HEK293 (cell line): ENCODE measurements at regions not wholly inside any gene's neighbourhood (a gene's known extent, or its start where the extent isn't known, plus 50 kb on each side); places are given as distances from the start of the nearest gene placed in this dataset.

Experiments used
- BCL11A ChIP-seq: fragments of 450-650 bp; formaldehyde crosslinking; IDR thresholded peaks from 2 replicates; pipeline ENCODE4 v1.5.1; 2016; ENCODE audit warnings: low read depth, missing biosample characterization, missing genetic modification characterization
- CTCF ChIP-seq: fragments of 450-650 bp; formaldehyde crosslinking; IDR thresholded peaks from 2 replicates; pipeline ENCODE4 v1.5.1; 2016; ENCODE audit warnings: missing biosample characterization, missing genetic modification characterization
- HOXA7 ChIP-seq: sonication (generic); formaldehyde crosslinking; IDR thresholded peaks from 2 replicates; pipeline ENCODE4 v1.8.1; 2022; ENCODE audit warnings: missing genetic modification reagents, borderline replicate concordance
- KLF16 ChIP-seq: fragments of 450-650 bp; formaldehyde crosslinking; IDR thresholded peaks from 2 replicates; pipeline ENCODE4 v1.5.1; 2017; ENCODE audit warnings: missing biosample characterization, missing genetic modification characterization
- REST ChIP-seq: fragments of 450-650 bp; formaldehyde crosslinking; IDR thresholded peaks from 2 replicates; pipeline ENCODE4 v1.5.1; 2016; ENCODE audit warnings: missing biosample characterization, missing genetic modification characterization
- ZNF354C ChIP-seq: fragments of 450-650 bp; formaldehyde crosslinking; IDR thresholded peaks from 2 replicates; pipeline ENCODE4 v1.5.1; 2016; ENCODE audit warnings: missing biosample characterization, missing genetic modification characterization, low read depth, borderline replicate concordance
- ZNF433 ChIP-seq: fragments of 450-650 bp; formaldehyde crosslinking; IDR thresholded peaks from 2 replicates; pipeline ENCODE4 v1.5.1; 2016; ENCODE audit warnings: missing biosample characterization, missing genetic modification characterization, low read depth
- ZNF501 ChIP-seq: fragments of 450-650 bp; formaldehyde crosslinking; IDR thresholded peaks from 2 replicates; pipeline ENCODE4 v1.5.1; 2016; ENCODE audit warnings: missing biosample characterization, missing genetic modification characterization
- ZNF518A ChIP-seq: fragments of 450-650 bp; formaldehyde crosslinking; conservative IDR thresholded peaks from 2 replicates; pipeline ENCODE4 v1.5.1; 2016; ENCODE audit warnings: low read depth, missing biosample characterization, missing genetic modification characterization
- ZNF639 ChIP-seq: fragments of 450-650 bp; formaldehyde crosslinking; IDR thresholded peaks from 2 replicates; pipeline ENCODE4 v1.5.1; 2016; ENCODE audit warnings: missing biosample characterization, missing genetic modification characterization
- ZNF664 ChIP-seq: fragments of 450-650 bp; formaldehyde crosslinking; IDR thresholded peaks from 2 replicates; pipeline ENCODE4 v1.5.1; 2016; ENCODE audit warnings: missing biosample characterization, missing genetic modification characterization

GRCh38 chr21:16425376-16425775 lies 695.6 kb downstream of the USP25 start:
- TF ChIP-seq CTCF (no peak), ZNF664 (tag by site-specific recombination) (no peak), ZNF354C (tag by site-specific recombination) (no peak), ZNF518A (tag by site-specific recombination) (no peak), ZNF501 (tag by site-specific recombination) (no peak), BCL11A (no peak), KLF16 (tag by site-specific recombination) (no peak), ZNF639 (tag by site-specific recombination) (no peak), REST (no peak), ZNF433 (tag by site-specific recombination) (no peak), HOXA7 (no peak)
